HUES48 (cell line): ENCODE measurements at regions not wholly inside any gene's neighbourhood (a gene's known extent, or its start where the extent isn't known, plus 50 kb on each side); places are given as distances from the start of the nearest gene placed in this dataset.

ENCODE experiments used
- H3K27ac ChIP-seq: one replicate; pipeline ENCODE4 v1.7.0; 2013; ENCODE audit warnings: low read depth, low read length, inconsistent platforms
- H3K27me3 ChIP-seq: 2 replicates; pipeline ENCODE4 v1.6.1; 2013; ENCODE audit warnings: mild to moderate bottlenecking, low read length; ENCODE audit not compliant: control insufficient read depth, insufficient read depth
- H3K36me3 ChIP-seq: 2 replicates; pipeline ENCODE4 v1.6.1; 2013; ENCODE audit warnings: low read length; ENCODE audit not compliant: control insufficient read depth, insufficient read depth
- H3K4me1 ChIP-seq: 2 replicates; pipeline ENCODE4 v1.6.1; 2013; ENCODE audit warnings: mild to moderate bottlenecking, low read length; ENCODE audit not compliant: control insufficient read depth, insufficient read depth
- H3K4me3 ChIP-seq: 2 replicates; pipeline ENCODE4 v1.5.1; 2013; ENCODE audit warnings: mild to moderate bottlenecking, low read depth, low read length
- H3K9ac ChIP-seq: 2 replicates; pipeline ENCODE4 v1.6.1; 2013; ENCODE audit warnings: mild to moderate bottlenecking, low read depth, low read length, moderate library complexity
- H3K9me3 ChIP-seq: 2 replicates; pipeline ENCODE4 v1.6.1; 2013; ENCODE audit warnings: low read length; ENCODE audit not compliant: control insufficient read depth, insufficient read depth

DNA sequence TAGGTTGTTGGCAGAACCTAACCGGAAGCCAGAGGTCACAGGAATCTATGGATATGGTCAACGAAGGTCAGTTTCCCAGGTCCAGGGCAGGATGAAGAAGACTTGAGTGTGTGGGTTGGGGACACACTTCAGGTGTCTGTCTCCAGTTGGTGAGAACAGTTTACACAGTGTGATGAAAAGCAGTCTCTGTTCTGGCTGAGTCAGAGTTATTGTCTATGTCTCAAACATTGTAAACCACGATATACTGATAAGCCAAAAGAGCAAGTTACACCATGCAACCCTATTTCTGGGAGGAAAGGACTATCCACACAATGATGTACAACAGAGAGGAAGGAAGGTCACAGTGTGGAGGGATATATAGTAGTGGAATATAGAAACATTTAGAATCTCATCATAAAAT, 187.1 kb upstream of the C1QTNF7 start:
- Histone ChIP-seq H3K36me3 (no peaks in the 10 kb centered on the region), H3K9ac (no peak overlapping the region), H3K4me3 (no peak overlapping the region), H3K4me1 (no peaks in the 10 kb centered on the region), H3K27ac (no peak overlapping the region), H3K9me3 (no peaks in the 10 kb centered on the region), H3K27me3 (no peaks in the 10 kb centered on the region)

DNA sequence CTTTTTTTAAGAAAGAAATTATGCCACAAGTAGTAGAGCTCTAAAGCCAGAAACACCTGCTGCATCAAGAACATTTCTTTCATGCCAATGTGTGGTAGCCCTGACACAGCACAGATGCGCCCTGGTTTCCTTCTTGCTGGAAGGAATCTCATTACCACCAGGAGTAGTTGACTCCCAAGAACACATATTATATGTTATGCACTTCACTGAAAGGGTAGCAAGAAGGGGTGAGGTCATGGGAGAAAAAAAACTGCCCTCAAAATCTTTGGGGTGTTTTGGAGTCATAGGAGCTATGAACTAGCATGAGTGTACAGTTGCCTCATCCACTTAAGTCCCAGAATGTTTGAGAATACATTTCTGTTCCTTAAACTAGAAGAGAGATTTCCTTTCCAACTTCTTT, 185.8 kb upstream of the C1QTNF7 start:
- no peaks in the 10 kb centered on the region for H3K27me3 ChIP-seq
- no peaks in the 10 kb centered on the region for H3K36me3 ChIP-seq
- H3K4me1 ChIP-seq: no peaks in the 10 kb centered on the region
- no peaks in the 10 kb centered on the region for H3K9me3 ChIP-seq
- no peak overlapping the region for H3K4me3 ChIP-seq
- H3K9ac ChIP-seq: no peak overlapping the region
- H3K27ac ChIP-seq: no peak overlapping the region

DNA sequence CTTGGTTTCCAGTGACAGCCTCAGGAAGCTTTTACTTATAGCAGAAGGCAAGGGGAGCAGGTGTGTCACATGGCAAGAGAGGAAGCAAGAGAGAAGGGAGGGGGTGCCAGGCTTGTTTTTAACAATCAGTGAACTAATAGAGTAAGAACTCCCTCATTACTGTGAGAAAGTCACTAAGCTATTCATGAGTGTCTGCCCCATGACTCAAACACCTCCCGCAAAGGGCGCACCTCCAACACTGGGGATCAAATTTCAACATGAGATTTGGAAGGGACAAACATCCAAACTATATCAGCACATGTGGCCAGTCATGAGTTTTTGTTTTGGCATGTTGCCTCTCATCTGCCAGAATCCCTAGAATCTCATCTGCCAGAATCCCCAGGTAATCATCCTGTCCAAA, 183.5 kb upstream of the C1QTNF7 start:
- Histone ChIP-seq H3K9me3 (no peaks in the 10 kb centered on the region), H3K4me1 (no peaks in the 10 kb centered on the region), H3K27ac (no peak overlapping the region), H3K27me3 (no peaks in the 10 kb centered on the region), H3K9ac (no peak overlapping the region), H3K4me3 (no peak overlapping the region), H3K36me3 (no peaks in the 10 kb centered on the region)

DNA sequence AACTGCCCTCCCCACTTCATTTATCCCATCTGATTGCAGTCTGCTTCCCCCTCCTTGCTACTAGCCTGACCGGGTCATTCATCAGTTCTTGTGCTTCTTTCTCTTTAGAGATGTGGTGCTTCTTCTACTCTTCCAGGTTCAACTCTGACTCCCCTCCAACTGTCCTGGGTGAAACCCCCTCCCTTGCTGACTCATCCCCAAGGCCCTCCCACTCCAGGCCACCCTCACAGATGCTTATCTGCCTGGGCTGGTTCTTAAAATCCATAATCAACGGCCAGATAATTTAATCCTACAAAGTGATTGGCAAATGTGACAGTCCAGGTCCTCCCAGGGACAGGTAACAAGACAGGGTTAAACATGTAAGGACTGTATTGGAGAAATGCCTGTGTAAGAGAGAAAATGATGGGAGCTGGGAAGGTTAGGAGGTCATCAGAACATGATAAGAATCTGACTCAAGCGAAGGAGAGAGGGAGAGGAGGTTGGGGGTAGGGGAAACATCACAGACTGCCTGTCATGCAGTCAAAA, 182.8 kb upstream of the C1QTNF7 start:
- Histone ChIP-seq H3K9ac (no peak overlapping the region), H3K4me3 (no peak overlapping the region), H3K36me3 (no peaks in the 10 kb centered on the region), H3K9me3 (no peaks in the 10 kb centered on the region), H3K27me3 (no peaks in the 10 kb centered on the region), H3K27ac (no peak overlapping the region), H3K4me1 (no peaks in the 10 kb centered on the region)

DNA sequence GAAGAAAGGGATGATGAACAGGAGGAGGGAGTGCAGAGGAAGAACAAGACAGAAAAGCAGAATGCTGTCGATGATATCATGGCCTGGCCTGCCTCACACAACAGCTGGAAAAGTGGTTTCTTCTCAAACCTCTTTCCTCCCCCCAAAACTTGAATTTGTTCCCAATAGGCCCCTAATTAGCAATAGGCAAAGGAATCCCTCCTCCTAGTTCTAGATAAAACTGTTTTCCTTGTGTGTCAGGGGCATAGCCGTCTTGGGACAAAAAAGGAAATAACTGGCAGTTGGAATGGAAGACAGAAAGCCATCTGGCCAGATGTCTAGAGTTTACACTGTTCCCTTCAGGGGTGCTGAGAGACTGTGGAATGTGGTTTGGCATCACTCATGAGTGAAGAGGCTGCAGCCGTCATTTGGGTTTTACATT, 177.8 kb upstream of the C1QTNF7 start:
- Histone ChIP-seq H3K9me3 (no peaks in the 10 kb centered on the region), H3K4me3 (no peak overlapping the region), H3K4me1 (peaks cover under 1% of the 10 kb centered on the region), H3K27me3 (no peaks in the 10 kb centered on the region), H3K36me3 (no peaks in the 10 kb centered on the region), H3K9ac (no peak overlapping the region), H3K27ac (no peak overlapping the region)

GRCh38 chr4:15253349-15253748, 174.5 kb upstream of the C1QTNF7 start:
- H3K27me3 ChIP-seq: peaks cover 4% of the 10 kb centered on the region; the same call in 1 of the 2 replicates
- no peak overlapping the region for H3K9ac ChIP-seq
- no peaks in the 10 kb centered on the region for H3K9me3 ChIP-seq
- no peak overlapping the region for H3K27ac ChIP-seq
- no peaks in the 10 kb centered on the region for H3K36me3 ChIP-seq
- H3K4me1 ChIP-seq: peaks cover 24% of the 10 kb centered on the region
- H3K4me3 ChIP-seq: no peak overlapping the region

GRCh38 chr4:15254236-15254880, 173.5 kb upstream of the C1QTNF7 start:
- no peaks in the 10 kb centered on the region for H3K9me3 ChIP-seq
- H3K27me3 ChIP-seq: peaks cover 4% of the 10 kb centered on the region; the same call in 1 of the 2 replicates
- no peaks in the 10 kb centered on the region for H3K36me3 ChIP-seq
- no peak overlapping the region for H3K27ac ChIP-seq
- H3K4me1 ChIP-seq: peaks cover 24% of the 10 kb centered on the region
- no peak overlapping the region for H3K4me3 ChIP-seq
- no peak overlapping the region for H3K9ac ChIP-seq

DNA sequence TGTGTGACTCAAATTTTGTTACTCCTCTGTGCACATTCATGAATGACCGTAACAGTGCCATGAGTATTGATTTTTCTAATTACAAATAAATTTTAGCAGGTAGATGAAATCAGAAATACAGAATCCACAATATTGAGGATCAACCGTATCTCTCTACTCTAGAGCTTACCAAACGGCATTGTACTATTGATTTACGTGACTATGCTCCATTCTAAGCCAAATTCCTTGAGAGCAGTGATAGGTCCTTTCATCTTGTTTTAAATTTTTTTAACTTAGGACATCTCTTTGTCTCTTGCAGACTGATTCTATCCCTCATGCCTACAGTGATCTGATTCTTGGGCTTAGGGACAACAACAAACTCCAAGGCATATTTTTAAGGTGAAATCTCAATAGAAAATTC, 172.3 kb upstream of the C1QTNF7 start:
- H3K27me3 ChIP-seq: peaks cover 4% of the 10 kb centered on the region; the same call in 1 of the 2 replicates
- peaks cover 24% of the 10 kb centered on the region for H3K4me1 ChIP-seq
- no peak overlapping the region for H3K9ac ChIP-seq
- peak overlapping the region; percentile 15; the same call in 1 of the 2 replicates for H3K4me3 ChIP-seq
- peak overlapping the region; percentile 42 for H3K27ac ChIP-seq
- no peaks in the 10 kb centered on the region for H3K36me3 ChIP-seq
- no peaks in the 10 kb centered on the region for H3K9me3 ChIP-seq

- H3K4me1 ChIP-seq: peaks cover 16% of the 10 kb centered on the region
- no peak overlapping the region for H3K9ac ChIP-seq
- H3K27ac ChIP-seq: no peak overlapping the region
- no peaks in the 10 kb centered on the region for H3K9me3 ChIP-seq
- no peaks in the 10 kb centered on the region for H3K36me3 ChIP-seq
- no peak overlapping the region for H3K4me3 ChIP-seq
- H3K27me3 ChIP-seq: peaks cover 4% of the 10 kb centered on the region; the same call in 1 of the 2 replicates
Observed at GRCh38 chr4:15260758-15261157, 167.1 kb upstream of the C1QTNF7 start.

- no peaks in the 10 kb centered on the region for H3K36me3 ChIP-seq
- H3K27me3 ChIP-seq: no peaks in the 10 kb centered on the region
- peaks cover 1% of the 10 kb centered on the region; the same call in 1 of the 2 replicates for H3K4me1 ChIP-seq
- no peak overlapping the region for H3K9ac ChIP-seq
- no peak overlapping the region for H3K27ac ChIP-seq
- no peak overlapping the region for H3K4me3 ChIP-seq
- H3K9me3 ChIP-seq: peaks cover 4% of the 10 kb centered on the region; the same call in 1 of the 2 replicates
Observed at GRCh38 chr4:15262396-15262795, 165.4 kb upstream of the C1QTNF7 start.

GRCh38 chr4:15270201-15270600, 157.6 kb upstream of the C1QTNF7 start:
- Histone ChIP-seq H3K4me1 (no peaks in the 10 kb centered on the region), H3K9ac (no peak overlapping the region), H3K4me3 (no peak overlapping the region), H3K27me3 (no peaks in the 10 kb centered on the region), H3K27ac (no peak overlapping the region), H3K9me3 (peaks cover 15% of the 10 kb centered on the region), H3K36me3 (no peaks in the 10 kb centered on the region)
